MM.1S (cell line): ENCODE measurements at regions not wholly inside any gene's neighbourhood (a gene's known extent, or its start where the extent isn't known, plus 50 kb on each side); places are given as distances from the start of the nearest gene placed in this dataset.

ENCODE experiments used
- DNase-seq: peaks from one replicate; pipeline ENCODE4 v3.0.0-alpha.2; 2015
- H2AFZ ChIP-seq: fragments of 300-600 bp; sonication (generic); 2 replicates; pipeline ENCODE4 v1.6.0; 2016; ENCODE audit warnings: antibody characterized with exemption, low read length
- H3F3A ChIP-seq: fragments of 300-600 bp; sonication (generic); 2 replicates; pipeline ENCODE4 v1.6.1; 2016; ENCODE audit warnings: mild to moderate bottlenecking, antibody characterized with exemption, low read length, moderate library complexity, mixed read lengths; ENCODE audit not compliant: insufficient read depth
- H3K27ac ChIP-seq: fragments of 300-600 bp; sonication (generic); 2 replicates; pipeline ENCODE4 v1.5.1; 2016; ENCODE audit warnings: mild to moderate bottlenecking, low read length
- H3K27me3 ChIP-seq: fragments of 300-600 bp; sonication (generic); replicated peaks from 2 replicates; pipeline ENCODE4 v1.6.0; 2016; ENCODE audit warnings: low read length; ENCODE audit not compliant: insufficient read depth
- H3K36me3 ChIP-seq: fragments of 300-600 bp; sonication (generic); replicated peaks from 2 replicates; pipeline ENCODE4 v1.6.1; 2016; ENCODE audit warnings: mild to moderate bottlenecking, low read length, mixed read lengths; ENCODE audit not compliant: insufficient read depth
- H3K4me1 ChIP-seq: fragments of 300-600 bp; sonication (generic); 2 replicates; pipeline ENCODE4 v1.6.1; 2016; ENCODE audit warnings: low read length, mixed read lengths
- H3K4me2 ChIP-seq: fragments of 300-600 bp; sonication (generic); 2 replicates; pipeline ENCODE4 v1.6.0; 2016; ENCODE audit warnings: low read depth, low read length
- H3K4me3 ChIP-seq: fragments of 300-600 bp; sonication (generic); 2 replicates; pipeline ENCODE4 v1.5.1; 2016; ENCODE audit warnings: low read length, mixed read lengths
- H3K79me2 ChIP-seq: fragments of 300-600 bp; sonication (generic); 2 replicates; pipeline ENCODE4 v1.6.1; 2016; ENCODE audit warnings: mixed run types, low read length, mixed read lengths
- H3K9ac ChIP-seq: fragments of 300-600 bp; sonication (generic); 2 replicates; pipeline ENCODE4 v1.6.1; 2016; ENCODE audit warnings: low read length, mixed read lengths
- H3K9me2 ChIP-seq: fragments of 300-600 bp; sonication (generic); replicated peaks from 2 replicates; pipeline ENCODE4 v1.6.1; 2016; ENCODE audit warnings: mild to moderate bottlenecking, low read length, mixed read lengths; ENCODE audit not compliant: insufficient read depth
- H3K9me3 ChIP-seq: fragments of 300-600 bp; sonication (generic); replicated peaks from 2 replicates; pipeline ENCODE4 v1.6.1; 2016; ENCODE audit warnings: mild to moderate bottlenecking, low read length, mixed read lengths; ENCODE audit not compliant: insufficient read depth
- H4K20me1 ChIP-seq: fragments of 300-600 bp; sonication (generic); 2 replicates; pipeline ENCODE4 v1.6.1; 2016; ENCODE audit warnings: mild to moderate bottlenecking, low read length, moderate library complexity, mixed read lengths; ENCODE audit not compliant: insufficient read depth
- CTCF ChIP-seq: fragments of 300-600 bp; sonication (generic); IDR thresholded peaks from 2 replicates; pipeline ENCODE4 v1.5.1; 2016; ENCODE audit warnings: antibody characterized with exemption, low read length, mixed read lengths
- EZH2 ChIP-seq: fragments of 300-600 bp; sonication (generic); optimal IDR thresholded peaks from 2 replicates; pipeline ENCODE3; 2017; ENCODE audit warnings: low read depth, mild to moderate bottlenecking, antibody characterized with exemption, low read length, mixed read lengths
- EZH2phosphoT487 ChIP-seq: fragments of 300-600 bp; sonication (generic); IDR thresholded peaks from 2 replicates; pipeline ENCODE4 v1.6.1; 2018; ENCODE audit warnings: antibody characterized with exemption, low read length

GRCh38 chr13:78881751-78882150 is 222.8 kb upstream of the OBI1 start:
- H3K9me3 ChIP-seq = no peaks in the 10 kb centered on the region
- H4K20me1 ChIP-seq = no peaks in the 10 kb centered on the region
- H3K27me3 ChIP-seq = no peaks in the 10 kb centered on the region
- no peak overlapping the region for H3K4me3 ChIP-seq
- no peak overlapping the region for H3K9ac ChIP-seq
- no peaks in the 10 kb centered on the region for H3K4me1 ChIP-seq
- H3K79me2 ChIP-seq = no peaks in the 10 kb centered on the region
- no peak overlapping the region for H2AFZ ChIP-seq
- H3F3A ChIP-seq = no peaks in the 10 kb centered on the region
- H3K36me3 ChIP-seq = no peaks in the 10 kb centered on the region
- no peak overlapping the region for H3K4me2 ChIP-seq
- TF ChIP-seq EZH2phosphoT487 = no peak
- TF ChIP-seq CTCF = no peak
- TF ChIP-seq EZH2 = no peak
- H3K9me2 ChIP-seq = no peaks in the 10 kb centered on the region
- no peak for DNase-seq
- no peak overlapping the region for H3K27ac ChIP-seq

- Histone ChIP-seq H2AFZ (no peak overlapping the region), H3K4me1 (no peaks in the 10 kb centered on the region), H3K36me3 (no peaks in the 10 kb centered on the region), H3K9me2 (no peaks in the 10 kb centered on the region), H3F3A (no peaks in the 10 kb centered on the region), H3K79me2 (no peaks in the 10 kb centered on the region), H3K27ac (no peak overlapping the region), H4K20me1 (no peaks in the 10 kb centered on the region), H3K4me3 (no peak overlapping the region), H3K27me3 (no peaks in the 10 kb centered on the region), H3K4me2 (no peak overlapping the region), H3K9ac (no peak overlapping the region), H3K9me3 (no peaks in the 10 kb centered on the region)
- DNase-seq = no peak
- no peak for TF ChIP-seq CTCF
- no peak for TF ChIP-seq EZH2
- no peak for TF ChIP-seq EZH2phosphoT487
Measured at GRCh38 chr13:78881054-78881453, 222.1 kb upstream of the OBI1 start.

- Histone ChIP-seq H3K27me3 (no peaks in the 10 kb centered on the region), H4K20me1 (no peaks in the 10 kb centered on the region), H3K27ac (no peak overlapping the region), H3K4me2 (no peak overlapping the region), H3K79me2 (no peaks in the 10 kb centered on the region), H2AFZ (no peak overlapping the region), H3K36me3 (no peaks in the 10 kb centered on the region), H3F3A (no peaks in the 10 kb centered on the region), H3K9me3 (no peaks in the 10 kb centered on the region), H3K9me2 (no peaks in the 10 kb centered on the region), H3K9ac (no peak overlapping the region), H3K4me3 (no peak overlapping the region), H3K4me1 (no peaks in the 10 kb centered on the region)
- TF ChIP-seq EZH2phosphoT487 (no peak), CTCF (no peak), EZH2 (no peak)
- DNase-seq = no peak
Measured at GRCh38 chr13:78876915-78877549, 218.1 kb upstream of the OBI1 start.
